Cardiac fibroblast (primary cell): ENCODE measurements at regions not wholly inside any gene's neighbourhood (a gene's known extent, or its start where the extent isn't known, plus 50 kb on each side); places are given as distances from the start of the nearest gene placed in this dataset.
A peak's percentile ranks its signal among the peaks of the same experiment; 100 is the strongest.

ENCODE experiments used
- DNase-seq, 2 donors: peaks; one replicate each; pipeline versions ENCODE4 v3.0.0 to v3.0.0-alpha.2; 2010; ENCODE audit warnings: low read depth in 2 of 2
- H3K4me3 ChIP-seq, 2 donors: replicated peaks in 1 of 2; 1 replicate in 1 of 2; 2 replicates in 1 of 2; pipeline ENCODE4 v1.5.1; 2011; ENCODE audit warnings: low read depth in 2 of 2, low read length in 2 of 2, mild to moderate bottlenecking in 2 of 2, moderate library complexity in 1 of 2
- TF ChIP-seq, protein P1 (sequence below): IDR thresholded peaks from one replicate; pipeline ENCODE4 v1.5.1; 2011; ENCODE audit warnings: low read depth, mild to moderate bottlenecking, low read length, inconsistent platforms

DNA sequence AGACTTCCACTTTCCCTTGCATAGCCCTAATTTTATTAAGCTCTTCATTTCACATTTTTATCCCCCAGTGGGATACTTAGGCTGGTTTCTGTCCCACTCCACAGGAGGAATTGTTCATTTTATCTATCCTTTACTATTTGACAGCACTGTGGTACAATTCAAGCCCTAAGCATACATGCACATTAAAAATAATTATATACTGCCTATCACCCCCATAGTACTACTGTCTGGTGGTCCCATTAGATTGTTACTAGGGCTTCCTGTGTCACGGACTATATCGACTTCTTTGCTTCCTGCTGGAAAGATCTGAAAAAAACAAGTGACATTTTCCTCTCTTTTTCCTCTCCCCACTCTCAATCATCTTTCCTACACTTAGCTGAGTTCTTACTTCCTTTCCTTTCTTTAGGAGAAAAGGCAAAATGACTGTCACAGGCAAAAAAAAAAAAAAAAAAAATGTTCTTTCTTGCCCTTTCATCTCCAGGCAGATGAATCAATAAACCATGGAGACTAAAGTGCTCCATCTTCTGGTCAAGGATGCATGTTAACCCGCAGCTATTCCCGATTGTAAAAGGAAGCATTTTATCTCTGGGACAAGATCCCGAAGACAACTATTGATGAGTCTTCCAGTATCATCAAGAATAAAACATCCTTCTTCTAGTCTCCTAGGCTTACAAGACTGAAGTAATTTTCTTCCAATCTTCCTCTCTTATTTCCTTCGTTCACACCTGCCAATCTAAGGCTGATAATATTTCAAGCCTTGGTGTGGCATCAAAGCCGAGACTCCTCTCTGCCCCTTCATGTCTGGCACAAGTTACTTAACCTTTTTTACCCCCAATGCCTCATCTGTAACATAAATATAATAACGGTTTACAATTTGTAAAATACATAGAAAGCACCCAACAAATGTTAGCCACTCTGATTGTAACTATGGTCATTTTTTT is 94.4 kb upstream of the PLEKHG7 start:
- DNase-seq, result peak; percentile 67 to 83
- TF ChIP-seq, protein P1, sequence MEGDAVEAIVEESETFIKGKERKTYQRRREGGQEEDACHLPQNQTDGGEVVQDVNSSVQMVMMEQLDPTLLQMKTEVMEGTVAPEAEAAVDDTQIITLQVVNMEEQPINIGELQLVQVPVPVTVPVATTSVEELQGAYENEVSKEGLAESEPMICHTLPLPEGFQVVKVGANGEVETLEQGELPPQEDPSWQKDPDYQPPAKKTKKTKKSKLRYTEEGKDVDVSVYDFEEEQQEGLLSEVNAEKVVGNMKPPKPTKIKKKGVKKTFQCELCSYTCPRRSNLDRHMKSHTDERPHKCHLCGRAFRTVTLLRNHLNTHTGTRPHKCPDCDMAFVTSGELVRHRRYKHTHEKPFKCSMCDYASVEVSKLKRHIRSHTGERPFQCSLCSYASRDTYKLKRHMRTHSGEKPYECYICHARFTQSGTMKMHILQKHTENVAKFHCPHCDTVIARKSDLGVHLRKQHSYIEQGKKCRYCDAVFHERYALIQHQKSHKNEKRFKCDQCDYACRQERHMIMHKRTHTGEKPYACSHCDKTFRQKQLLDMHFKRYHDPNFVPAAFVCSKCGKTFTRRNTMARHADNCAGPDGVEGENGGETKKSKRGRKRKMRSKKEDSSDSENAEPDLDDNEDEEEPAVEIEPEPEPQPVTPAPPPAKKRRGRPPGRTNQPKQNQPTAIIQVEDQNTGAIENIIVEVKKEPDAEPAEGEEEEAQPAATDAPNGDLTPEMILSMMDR, result peak; percentile 68
- no peak overlapping the region for H3K4me3 ChIP-seq

DNA sequence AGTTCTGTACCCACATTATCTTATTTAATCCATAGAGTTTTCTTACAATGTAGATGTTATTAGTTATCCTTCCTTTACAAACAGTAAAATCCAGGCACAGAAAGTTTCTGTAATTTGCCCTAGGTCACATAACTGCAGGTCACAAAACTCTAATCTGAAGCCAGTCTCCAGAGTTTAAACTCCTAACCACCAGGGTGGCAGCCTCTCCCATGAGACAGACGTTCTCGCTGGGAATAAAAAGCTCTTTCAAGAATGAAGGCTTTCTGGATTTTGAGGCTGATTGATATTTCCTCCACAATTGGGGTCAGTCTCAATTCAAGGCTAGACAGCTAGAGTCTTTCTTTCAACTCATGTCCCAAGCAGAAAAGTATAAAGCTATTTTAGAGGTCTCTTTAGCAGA is 95.8 kb upstream of the PLEKHG7 start:
- no peak for DNase-seq
- TF ChIP-seq, protein P1, result no peak

DNA sequence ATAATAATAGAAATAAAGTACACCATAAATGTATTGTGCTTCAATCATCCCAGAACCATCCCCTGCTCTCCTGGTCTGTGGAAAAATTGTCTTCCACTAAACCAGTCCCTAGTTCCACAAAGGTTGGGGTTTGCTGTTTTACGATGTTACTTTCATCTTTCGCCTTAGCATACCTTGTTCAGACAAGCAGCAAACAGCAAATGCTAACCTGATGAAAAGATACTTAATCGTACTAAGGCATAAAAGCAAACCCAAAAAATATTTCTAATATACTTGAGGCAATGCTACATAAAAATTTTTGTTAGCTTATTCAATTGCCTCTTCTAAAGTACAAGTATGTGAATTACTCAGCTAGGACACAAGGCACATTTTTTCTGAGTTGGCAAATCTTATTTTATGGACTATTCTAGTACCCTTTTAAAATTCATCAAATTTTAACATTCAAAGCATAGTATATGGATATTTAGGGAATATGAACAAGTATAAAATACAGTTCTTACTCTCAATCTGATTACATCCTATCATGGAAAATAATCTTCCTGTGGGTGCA is 97.1 kb upstream of the PLEKHG7 start:
- TF ChIP-seq, protein P1, result no peak
- no peak overlapping the region for H3K4me3 ChIP-seq
- DNase-seq, result no peak

More for the DNA sequence above, 95.8 kb upstream of the PLEKHG7 start:
- no peak overlapping the region for H3K4me3 ChIP-seq

DNA sequence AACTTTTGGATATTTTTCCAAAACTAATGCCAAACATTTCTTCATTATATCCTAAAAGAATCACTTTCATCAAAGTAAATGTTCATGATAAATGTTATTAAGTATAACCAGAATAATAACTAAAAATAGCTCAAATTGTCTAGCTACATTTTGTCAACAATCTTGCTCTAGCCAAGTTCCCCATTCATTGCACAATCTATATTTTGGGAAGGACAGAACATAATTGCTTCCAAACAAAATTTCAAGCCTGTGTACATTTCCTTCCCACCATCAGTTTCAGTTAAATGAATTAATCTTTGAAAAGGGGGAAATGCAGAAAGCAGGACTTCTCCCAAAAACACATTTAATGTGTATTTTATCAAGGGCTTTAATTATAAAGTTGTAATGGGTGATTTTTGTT is 98.0 kb upstream of the PLEKHG7 start:
- no peak overlapping the region for H3K4me3 ChIP-seq
- DNase-seq, result peak in 1 of 2 donors; percentile 37

DNA sequence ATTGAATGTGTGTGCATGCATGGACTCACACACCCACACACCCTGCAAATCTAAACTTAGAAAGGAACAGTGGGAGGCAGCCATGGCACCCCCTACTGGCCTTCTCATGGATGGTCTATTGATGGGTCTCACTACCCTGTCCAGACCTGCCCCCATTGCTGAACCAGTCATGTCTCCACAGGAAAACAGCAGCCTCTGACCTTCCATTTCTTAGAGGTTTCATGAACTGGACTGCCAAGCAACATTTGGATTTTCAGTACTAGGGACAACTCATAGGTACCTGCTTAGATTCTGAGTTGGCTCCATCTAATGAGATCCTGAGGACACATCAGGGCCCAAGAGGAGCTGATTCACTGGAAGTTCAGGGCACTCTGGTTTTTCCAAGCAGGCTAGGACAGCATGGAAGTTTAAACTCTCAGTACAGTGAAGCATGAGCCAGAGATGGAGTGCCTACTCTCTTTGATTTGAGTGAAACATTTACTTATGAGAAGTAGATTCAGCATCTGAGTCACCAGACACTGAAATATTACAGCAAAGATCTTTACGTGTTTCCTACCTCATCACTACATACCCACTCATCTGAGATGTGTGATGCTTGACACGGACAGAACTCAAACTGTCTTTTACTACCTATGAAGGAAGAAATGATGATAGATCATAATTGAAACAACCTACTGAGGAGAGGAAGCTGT is 98.9 kb upstream of the PLEKHG7 start:
- DNase-seq, result peak in 1 of 2 donors; percentile 72
- TF ChIP-seq, protein P1, result peak; percentile 28
- H3K4me3 ChIP-seq, result no peak overlapping the region

More for the DNA sequence above, 98.0 kb upstream of the PLEKHG7 start:
- TF ChIP-seq, protein P1, result no peak

DNA sequence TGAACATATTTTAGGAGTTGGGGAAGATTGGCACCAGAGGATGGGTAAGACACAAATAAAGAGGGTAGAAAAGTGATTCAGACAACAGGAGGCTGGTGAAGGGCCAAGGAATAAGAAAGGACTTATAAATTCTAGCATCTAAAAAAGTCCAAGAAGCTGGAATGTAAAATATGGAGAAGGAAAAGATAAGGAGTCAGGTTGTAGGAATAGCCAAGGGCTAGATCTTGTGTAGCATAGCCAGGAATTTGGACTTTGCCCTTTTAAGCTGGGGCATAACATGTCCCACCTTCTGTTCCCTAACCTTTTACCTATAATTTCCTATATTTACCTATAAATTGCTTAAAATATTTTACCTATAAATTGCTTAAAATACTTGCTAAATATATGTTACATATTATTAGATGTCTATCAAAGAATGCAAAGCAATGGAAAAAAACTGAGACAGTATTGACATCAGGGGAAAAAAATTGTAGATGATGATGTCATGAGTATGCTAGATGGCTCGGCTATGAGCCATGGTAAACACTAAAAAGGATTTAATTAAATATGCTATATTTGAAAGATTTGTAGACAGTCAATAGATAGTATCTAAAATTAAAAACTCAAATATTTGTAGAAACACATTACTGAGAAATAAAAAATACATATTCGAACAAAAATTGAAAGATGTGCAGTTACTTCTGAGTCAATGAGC is 99.7 kb upstream of the PLEKHG7 start:
- peak in 1 of 2 donors; percentile 64 for DNase-seq
- TF ChIP-seq, protein P1, result no peak
- no peak overlapping the region for H3K4me3 ChIP-seq
